ENCODE measurements at regions not wholly inside any gene's neighbourhood (a gene's known extent, or its start where the extent isn't known, plus 50 kb on each side); places are given as distances from the start of the nearest gene placed in this dataset.

DNA sequence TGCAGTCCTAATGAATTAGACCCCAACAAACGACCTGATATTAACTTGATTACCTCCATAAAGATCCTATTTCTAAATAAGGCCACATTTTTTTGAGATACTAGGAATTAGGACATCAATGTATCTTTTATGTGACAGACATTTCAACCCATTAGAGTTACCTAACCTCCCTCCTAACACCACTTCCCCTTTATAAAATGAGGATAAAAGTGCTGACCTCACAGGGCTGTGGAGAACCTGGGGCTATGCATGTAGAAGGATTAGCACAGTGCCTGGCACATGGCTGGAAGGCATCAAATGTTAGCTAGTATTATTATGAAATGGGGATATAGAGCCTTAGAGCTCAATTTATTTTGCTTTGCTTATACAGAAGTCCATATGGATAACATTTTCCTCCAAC, 53.5 kb upstream of the LRRN1 start:
- H3K27me3 Mint-ChIP-seq (ENCODE audit: low read depth) = no peaks in the 10 kb centered on the region
- no peaks in the 10 kb centered on the region for H3K36me3 Mint-ChIP-seq (ENCODE audit: low read depth)
- H3K4me1 Mint-ChIP-seq (ENCODE audit: low read depth) = no peaks in the 10 kb centered on the region
- H3K4me3 Mint-ChIP-seq = no peak overlapping the region
- no peaks in the 10 kb centered on the region for H3K9me3 Mint-ChIP-seq
- no peak overlapping the region for H3K27ac Mint-ChIP-seq
- DNase-seq (ENCODE audit: low spot score) = no peak

DNA sequence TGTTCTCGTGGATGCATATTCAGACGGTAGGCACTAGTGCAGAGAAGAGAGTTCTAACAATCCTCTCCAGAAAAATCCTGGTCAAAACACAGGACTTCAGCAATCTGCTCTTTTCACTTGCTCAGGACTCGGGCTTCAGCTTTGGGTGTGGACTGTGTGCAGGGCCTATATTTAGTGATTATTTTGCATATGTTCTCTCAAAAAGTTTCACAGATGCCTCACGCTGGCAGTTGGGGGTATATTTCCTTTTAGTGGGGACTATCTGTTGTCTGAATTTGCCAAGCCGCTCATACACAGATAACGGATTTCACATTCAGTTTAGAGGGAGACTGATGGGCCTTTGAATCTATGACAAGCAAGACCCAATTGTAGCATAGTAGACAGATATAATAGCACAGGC, 54.4 kb upstream of the LRRN1 start:
- Mint-ChIP-seq H3K27me3 (ENCODE audit: low read depth) (no peaks in the 10 kb centered on the region), H3K4me3 (no peak overlapping the region), H3K9me3 (no peaks in the 10 kb centered on the region), H3K4me1 (ENCODE audit: low read depth) (no peaks in the 10 kb centered on the region), H3K27ac (no peak overlapping the region), H3K36me3 (ENCODE audit: low read depth) (no peaks in the 10 kb centered on the region)
- no peak for DNase-seq (ENCODE audit: low spot score)

DNA sequence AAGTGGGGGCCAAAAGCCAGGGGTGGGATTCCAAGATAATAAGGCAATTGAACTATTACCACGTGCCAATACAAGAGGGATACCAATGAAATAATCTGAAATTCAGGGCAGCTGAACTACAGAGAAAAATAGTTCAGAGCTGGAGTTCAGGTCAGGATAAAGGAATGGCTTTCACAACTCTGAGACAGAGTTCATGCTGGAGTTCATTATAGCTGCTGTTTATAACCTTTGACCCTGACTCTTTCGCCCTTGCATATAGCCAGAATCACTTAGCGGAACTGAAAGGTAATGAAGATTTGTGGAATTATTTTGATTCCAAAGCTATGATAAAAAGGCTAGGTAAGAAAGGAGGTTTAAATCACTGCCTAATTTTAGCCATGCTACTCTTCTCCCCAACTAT, 55.5 kb upstream of the LRRN1 start:
- no peaks in the 10 kb centered on the region for H3K27me3 Mint-ChIP-seq (ENCODE audit: low read depth)
- H3K4me3 Mint-ChIP-seq = no peak overlapping the region
- H3K27ac Mint-ChIP-seq = no peak overlapping the region
- H3K9me3 Mint-ChIP-seq = no peaks in the 10 kb centered on the region
- DNase-seq (ENCODE audit: low spot score) = no peak
- no peaks in the 10 kb centered on the region for H3K36me3 Mint-ChIP-seq (ENCODE audit: low read depth)
- H3K4me1 Mint-ChIP-seq (ENCODE audit: low read depth) = no peaks in the 10 kb centered on the region

DNA sequence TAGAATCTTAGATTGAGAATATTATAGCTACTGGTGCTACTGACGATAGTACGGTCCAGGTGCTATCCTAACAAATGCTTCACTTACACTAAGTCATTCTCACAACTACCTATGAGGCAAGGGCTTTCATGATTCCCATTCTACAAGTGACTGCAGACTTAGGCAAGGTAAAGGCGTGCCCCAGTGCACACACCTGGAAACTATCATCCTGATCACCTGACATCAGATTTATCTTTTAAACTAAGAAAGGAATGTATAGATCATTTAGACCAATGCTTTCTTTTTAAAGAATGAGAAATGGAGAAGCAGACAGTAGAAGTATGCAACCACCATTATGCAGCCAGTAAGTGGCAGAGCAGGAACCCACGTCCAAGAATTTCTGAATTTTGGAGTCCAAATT, 59.2 kb upstream of the LRRN1 start:
- Mint-ChIP-seq H3K4me3 (no peak overlapping the region), H3K9me3 (no peaks in the 10 kb centered on the region), H3K4me1 (ENCODE audit: low read depth) (no peaks in the 10 kb centered on the region), H3K27me3 (ENCODE audit: low read depth) (no peaks in the 10 kb centered on the region), H3K27ac (no peak overlapping the region), H3K36me3 (ENCODE audit: low read depth) (no peaks in the 10 kb centered on the region)
- DNase-seq (ENCODE audit: low spot score) = no peak

DNA sequence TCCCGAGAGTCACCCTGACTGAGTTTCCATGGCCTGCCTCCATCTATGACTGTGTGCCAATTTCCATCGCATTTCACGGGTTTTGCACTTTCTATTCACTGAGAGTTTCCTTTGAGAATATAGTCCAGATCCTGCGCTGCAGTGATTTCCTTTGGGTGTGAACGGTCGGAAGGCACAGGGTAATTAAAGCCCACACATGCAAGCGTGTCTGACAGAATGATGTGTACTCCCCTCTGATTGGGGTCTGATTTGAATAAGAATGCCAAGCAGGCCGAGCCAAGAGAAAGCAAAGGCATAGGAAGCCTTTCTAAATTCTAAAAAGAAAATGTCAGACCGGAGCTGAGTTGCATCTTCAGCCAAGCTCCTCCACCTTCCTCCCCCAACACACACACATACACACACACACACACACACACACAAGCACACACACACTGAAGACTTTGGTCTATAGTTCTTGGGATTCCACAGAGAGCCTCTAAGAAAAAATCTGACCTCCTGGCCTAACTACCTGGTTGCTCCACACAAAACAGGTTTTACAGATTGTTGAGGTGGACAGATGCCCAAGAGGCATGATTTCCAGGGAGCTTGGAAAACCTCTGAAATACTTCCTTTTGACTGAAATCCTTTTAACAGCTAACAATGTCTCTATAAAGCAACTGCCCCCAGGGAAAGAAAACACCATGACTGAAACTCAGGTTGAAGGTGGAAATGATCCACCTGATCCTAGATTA, 59.7 kb upstream of the LRRN1 start:
- Mint-ChIP-seq H3K9me3 (no peaks in the 10 kb centered on the region), H3K27me3 (ENCODE audit: low read depth) (no peaks in the 10 kb centered on the region), H3K27ac (no peak overlapping the region), H3K36me3 (ENCODE audit: low read depth) (no peaks in the 10 kb centered on the region), H3K4me1 (ENCODE audit: low read depth) (no peaks in the 10 kb centered on the region), H3K4me3 (no peak overlapping the region)
- DNase-seq (ENCODE audit: low spot score) = no peak

DNA sequence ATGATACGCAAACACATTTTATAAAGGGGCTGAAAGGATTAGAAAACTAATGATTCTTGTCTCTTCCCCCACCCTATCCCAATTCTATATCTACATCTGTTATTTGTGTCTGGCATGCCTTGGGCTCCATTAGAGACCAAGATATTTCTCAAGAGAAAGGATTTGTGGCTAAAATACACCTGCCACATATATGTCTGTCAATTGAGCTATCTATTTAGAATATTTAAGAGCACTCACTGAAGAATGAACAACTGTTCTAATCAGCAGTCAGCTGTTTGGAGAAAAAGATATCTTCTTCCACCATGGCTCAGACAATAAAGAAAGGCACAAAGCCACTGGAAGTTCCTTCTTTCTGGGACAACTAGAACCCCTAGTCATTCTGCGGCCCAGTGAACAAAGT, 61.7 kb upstream of the LRRN1 start:
- H3K4me3 Mint-ChIP-seq = no peak overlapping the region
- H3K36me3 Mint-ChIP-seq (ENCODE audit: low read depth) = no peaks in the 10 kb centered on the region
- no peaks in the 10 kb centered on the region for H3K4me1 Mint-ChIP-seq (ENCODE audit: low read depth)
- no peak overlapping the region for H3K27ac Mint-ChIP-seq
- DNase-seq (ENCODE audit: low spot score) = no peak
- no peaks in the 10 kb centered on the region for H3K9me3 Mint-ChIP-seq
- no peaks in the 10 kb centered on the region for H3K27me3 Mint-ChIP-seq (ENCODE audit: low read depth)

DNA sequence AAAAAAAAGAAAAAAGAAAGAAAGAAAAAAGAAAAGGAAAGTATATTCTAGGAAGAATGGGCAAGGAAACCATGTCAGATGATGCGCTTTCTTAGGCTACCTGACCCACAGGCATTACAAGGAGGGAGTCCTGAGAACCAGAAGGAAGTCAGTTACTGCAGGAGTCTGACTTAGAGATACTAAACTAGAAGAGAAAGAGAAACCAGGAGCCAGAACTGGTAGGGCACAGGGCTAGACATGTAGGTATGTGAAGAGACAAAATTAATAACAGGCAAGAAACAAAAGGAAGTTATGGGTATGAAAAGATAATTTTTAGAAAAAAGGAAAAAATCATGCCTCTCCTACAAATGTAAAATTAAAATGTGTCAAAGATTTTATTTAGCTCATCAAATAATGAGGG, 63.3 kb upstream of the LRRN1 start:
- no peak for DNase-seq (ENCODE audit: low spot score)
- Mint-ChIP-seq H3K27ac (no peak overlapping the region), H3K9me3 (no peaks in the 10 kb centered on the region), H3K4me3 (no peak overlapping the region), H3K36me3 (ENCODE audit: low read depth) (no peaks in the 10 kb centered on the region), H3K27me3 (ENCODE audit: low read depth) (no peaks in the 10 kb centered on the region), H3K4me1 (ENCODE audit: low read depth) (no peaks in the 10 kb centered on the region)

DNA sequence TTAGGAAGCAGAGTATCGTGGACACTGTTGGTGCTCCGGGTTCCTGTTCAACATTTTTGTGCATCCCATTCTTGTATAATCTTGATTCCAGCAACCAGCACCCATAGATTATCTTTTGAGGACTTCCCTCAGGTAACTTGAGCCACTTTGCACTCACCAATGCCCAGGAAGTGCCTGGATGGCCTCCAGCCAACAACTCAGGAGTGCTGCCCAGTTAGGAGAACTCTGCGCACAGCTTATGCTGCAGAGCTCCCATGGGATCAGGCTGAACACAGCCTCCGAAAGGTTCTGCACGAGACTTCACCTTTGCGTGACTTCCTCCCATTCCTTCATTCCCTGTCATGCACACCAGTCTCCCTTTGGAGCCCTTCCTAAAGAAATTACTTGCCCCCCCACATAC, 64.3 kb upstream of the LRRN1 start:
- Mint-ChIP-seq H3K27me3 (ENCODE audit: low read depth) (no peaks in the 10 kb centered on the region), H3K27ac (no peak overlapping the region), H3K4me1 (ENCODE audit: low read depth) (no peaks in the 10 kb centered on the region)

DNA sequence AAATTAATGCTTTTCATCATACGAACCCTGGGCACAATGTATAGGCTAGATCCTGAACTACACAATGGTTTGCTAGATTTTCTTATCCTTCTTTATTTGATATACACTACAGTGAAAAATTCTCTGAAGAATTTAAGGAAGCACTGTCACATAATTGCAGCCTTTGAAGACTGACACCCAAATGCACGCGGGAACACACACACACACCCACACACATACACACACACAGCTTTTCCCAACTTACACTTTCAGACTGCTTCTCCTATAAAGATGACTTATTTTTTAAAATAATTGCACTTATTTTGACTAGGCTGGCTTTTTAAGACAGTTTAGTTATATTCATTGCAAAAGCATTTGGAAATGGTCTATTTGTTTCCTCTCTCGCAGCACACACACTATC, 70.0 kb upstream of the LRRN1 start:
- Mint-ChIP-seq H3K27ac (no peak overlapping the region), H3K27me3 (ENCODE audit: low read depth) (no peaks in the 10 kb centered on the region), H3K4me1 (ENCODE audit: low read depth) (no peaks in the 10 kb centered on the region), H3K4me3 (no peak overlapping the region), H3K9me3 (no peaks in the 10 kb centered on the region), H3K36me3 (ENCODE audit: low read depth) (no peaks in the 10 kb centered on the region)
- no peak for DNase-seq (ENCODE audit: low spot score)

More for the DNA sequence above, 64.3 kb upstream of the LRRN1 start:
- H3K9me3 Mint-ChIP-seq = no peaks in the 10 kb centered on the region
- no peak overlapping the region for H3K4me3 Mint-ChIP-seq
- no peaks in the 10 kb centered on the region for H3K36me3 Mint-ChIP-seq (ENCODE audit: low read depth)
- DNase-seq (ENCODE audit: low spot score) = no peak

DNA sequence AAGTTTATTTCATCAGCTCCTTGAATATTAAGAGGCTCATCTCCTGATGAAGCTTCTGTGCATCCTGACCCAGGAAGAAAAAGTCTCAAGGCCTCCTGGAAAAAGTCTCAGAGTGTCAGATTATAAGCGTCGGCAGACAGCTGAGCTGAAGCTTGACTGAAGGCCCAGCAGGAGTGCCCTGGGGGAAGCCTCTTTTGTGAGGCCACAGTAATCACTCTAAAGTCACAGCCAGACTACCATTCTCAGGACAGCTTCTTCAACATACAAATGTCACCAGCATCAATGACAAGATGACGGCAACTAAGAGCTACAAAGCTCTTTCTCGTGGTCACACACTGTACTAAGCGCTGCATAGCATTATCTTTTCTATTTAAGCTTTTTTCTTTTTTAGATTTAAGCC, 72.7 kb upstream of the LRRN1 start:
- H3K36me3 Mint-ChIP-seq (ENCODE audit: low read depth) = no peaks in the 10 kb centered on the region
- H3K9me3 Mint-ChIP-seq = no peaks in the 10 kb centered on the region
- no peak overlapping the region for H3K4me3 Mint-ChIP-seq
- no peak overlapping the region for H3K27ac Mint-ChIP-seq
- H3K27me3 Mint-ChIP-seq (ENCODE audit: low read depth) = no peaks in the 10 kb centered on the region
- no peak for DNase-seq (ENCODE audit: low spot score)
- H3K4me1 Mint-ChIP-seq (ENCODE audit: low read depth) = no peaks in the 10 kb centered on the region

DNA sequence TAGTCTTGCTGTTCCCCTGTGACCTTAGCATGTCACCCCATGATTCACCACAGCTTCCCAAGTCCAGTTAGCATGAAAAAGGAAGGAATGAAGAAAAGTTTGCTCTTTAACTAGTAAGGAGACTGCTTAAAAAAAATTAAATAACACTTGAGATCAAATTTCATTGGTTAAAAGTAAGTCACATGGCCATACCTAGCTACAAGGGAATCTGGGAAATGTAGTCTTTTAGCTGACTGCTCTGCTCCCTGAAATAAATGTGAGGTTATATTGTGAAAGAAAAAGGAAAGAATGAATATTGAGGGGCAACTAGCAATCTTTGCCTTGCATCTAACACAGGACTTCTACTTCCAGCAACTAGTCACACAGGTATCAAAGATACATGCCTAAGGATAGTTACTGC, 84.7 kb upstream of the LRRN1 start:
- no peak overlapping the region for H3K4me3 Mint-ChIP-seq
- DNase-seq (ENCODE audit: low spot score) = no peak
- H3K4me1 Mint-ChIP-seq (ENCODE audit: low read depth) = no peaks in the 10 kb centered on the region
- H3K27ac Mint-ChIP-seq = no peak overlapping the region
- H3K9me3 Mint-ChIP-seq = peaks cover 4% of the 10 kb centered on the region
- H3K36me3 Mint-ChIP-seq (ENCODE audit: low read depth) = no peaks in the 10 kb centered on the region
- H3K27me3 Mint-ChIP-seq (ENCODE audit: low read depth) = no peaks in the 10 kb centered on the region

DNA sequence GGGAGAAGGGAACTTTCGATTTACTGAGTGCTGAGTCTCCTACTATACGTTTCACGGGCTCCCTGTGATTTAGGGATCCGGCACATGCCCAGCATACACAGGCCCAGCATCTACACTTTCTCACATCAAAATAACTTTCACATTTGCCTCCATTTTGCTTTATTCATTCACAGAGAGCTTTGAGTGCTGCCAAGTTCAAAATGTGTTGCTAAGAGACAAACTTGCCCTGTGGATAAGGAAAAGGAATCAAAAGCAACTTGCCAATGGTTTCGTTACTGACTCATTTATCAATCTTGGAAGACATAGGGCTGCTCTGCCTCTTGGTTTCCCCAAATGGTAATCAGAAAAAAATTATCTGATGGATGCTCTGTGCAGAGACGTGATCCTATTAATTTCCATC, 86.3 kb upstream of the LRRN1 start:
- Mint-ChIP-seq H3K9me3 (no peaks in the 10 kb centered on the region), H3K4me1 (ENCODE audit: low read depth) (no peaks in the 10 kb centered on the region), H3K27me3 (ENCODE audit: low read depth) (no peaks in the 10 kb centered on the region), H3K4me3 (no peak overlapping the region), H3K27ac (no peak overlapping the region), H3K36me3 (ENCODE audit: low read depth) (no peaks in the 10 kb centered on the region)
- DNase-seq (ENCODE audit: low spot score) = no peak

DNA sequence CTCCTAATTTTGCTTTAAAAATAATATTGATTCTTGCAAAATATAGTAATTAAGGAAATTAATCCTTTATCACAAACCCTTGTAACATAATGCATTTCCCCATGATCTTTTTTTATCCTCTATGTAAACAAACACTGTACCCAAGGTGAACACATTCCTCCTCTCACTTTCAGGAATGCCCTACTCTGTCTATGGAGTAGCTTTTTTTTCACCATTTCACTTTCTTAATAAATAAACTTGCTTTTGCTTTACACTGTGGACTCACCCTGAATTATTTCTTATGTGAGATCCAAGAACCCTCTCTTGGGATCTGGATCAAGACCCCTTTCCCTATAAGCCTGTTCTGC, 90.5 kb upstream of the LRRN1 start:
- no peak overlapping the region for H3K4me3 Mint-ChIP-seq
- H3K9me3 Mint-ChIP-seq = no peaks in the 10 kb centered on the region

DNA sequence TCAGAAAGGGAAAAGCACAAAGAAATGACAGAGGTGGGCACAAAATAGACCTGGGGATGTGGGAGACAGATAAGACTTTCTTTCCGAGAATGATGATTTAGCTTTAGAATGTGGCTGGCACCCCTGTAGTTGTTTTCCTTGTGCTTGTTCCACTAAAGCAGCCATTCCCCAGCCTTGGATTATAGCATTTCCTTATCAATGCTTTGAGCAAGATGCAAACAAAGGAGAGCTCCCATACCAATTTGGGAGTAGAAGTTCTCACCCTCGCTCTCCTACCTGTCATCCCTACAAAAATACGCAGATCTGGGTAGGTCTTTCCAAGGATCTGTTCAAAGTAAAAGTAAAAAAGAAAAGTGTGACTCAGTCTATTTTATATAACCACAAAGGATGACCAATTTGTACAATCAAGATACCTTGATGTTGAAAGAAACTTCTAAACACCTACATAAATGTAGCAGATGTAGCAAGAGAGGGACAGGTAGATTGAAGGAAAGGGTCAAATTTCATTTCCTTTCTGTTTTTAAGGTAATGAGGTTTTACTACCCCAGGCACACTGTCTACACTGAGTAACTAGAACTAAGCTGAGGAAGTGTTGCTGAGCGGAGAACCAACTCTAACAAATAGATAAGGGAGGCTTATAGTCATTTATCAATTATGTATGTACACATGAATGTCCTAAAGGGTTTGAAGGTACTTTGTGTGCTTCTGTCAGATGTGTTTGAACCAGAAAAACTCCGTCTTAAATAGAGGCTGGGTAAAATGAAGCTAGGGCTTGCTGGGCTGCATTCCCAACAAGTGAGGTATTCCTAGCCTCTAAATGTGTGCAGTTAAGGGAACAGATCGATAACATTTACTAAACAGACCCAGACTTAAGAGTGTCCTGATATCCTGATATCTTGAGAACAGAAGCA, 91.1 kb upstream of the LRRN1 start:
- Mint-ChIP-seq H3K27ac (no peak overlapping the region), H3K4me1 (ENCODE audit: low read depth) (no peaks in the 10 kb centered on the region), H3K27me3 (ENCODE audit: low read depth) (no peaks in the 10 kb centered on the region), H3K9me3 (no peaks in the 10 kb centered on the region), H3K4me3 (no peak overlapping the region), H3K36me3 (ENCODE audit: low read depth) (no peaks in the 10 kb centered on the region)
- DNase-seq (ENCODE audit: low spot score) = no peak

More for the DNA sequence above, 90.5 kb upstream of the LRRN1 start:
- DNase-seq (ENCODE audit: low spot score) = no peak
- Mint-ChIP-seq H3K36me3 (ENCODE audit: low read depth) (no peaks in the 10 kb centered on the region), H3K27ac (no peak overlapping the region), H3K4me1 (ENCODE audit: low read depth) (no peaks in the 10 kb centered on the region), H3K27me3 (ENCODE audit: low read depth) (no peaks in the 10 kb centered on the region)
